ENCODE measurements at regions not wholly inside any gene's neighbourhood (a gene's known extent, or its start where the extent isn't known, plus 50 kb on each side); places are given as distances from the start of the nearest gene placed in this dataset.

GRCh38 chr3:146715170-146715569, 110.0 kb upstream of the PLSCR5 start:
- TF ChIP-seq CTCF (IDR thresholded peaks at IDR 0.05; ENCODE audit: insufficient read depth, low read depth, low read length) = no peak
- no peak for TF ChIP-seq EZH2 (IDR thresholded peaks at IDR 0.05; ENCODE audit: insufficient read depth, low read length)
